HCT116 (cell line): ENCODE measurements at regions not wholly inside any gene's neighbourhood (a gene's known extent, or its start where the extent isn't known, plus 50 kb on each side); places are given as distances from the start of the nearest gene placed in this dataset.

Experiments used
- ATAC-seq: fragments of 200-7000 bp; cut with Tn5 transposase; 2 replicates; pipeline ENCODE4 v1.9.1; 2020; ENCODE audit warnings: mild to moderate bottlenecking, moderate library complexity
- BruUV-seq: library from RNA; stranded (reverse); fragments of 400-500 nt; replicated peaks from 2 replicates; lab custom pipeline; 2021; lab: Mats Ljungman, UMichigan
- CTCF ChIA-PET: fragments of 300-600 bp; sonication (Branson Sonifier 250); formaldehyde crosslinking; loops from one replicate; lab custom pipeline; 2021; ENCODE audit warnings: antibody characterized with exemption; lab: Charles Lee
- POLR2A ChIA-PET: fragments of 300-600, 350-600 bp; sonication (Branson Sonifier 250); formaldehyde crosslinking; loops from one replicate; lab custom pipeline; 2021; ENCODE audit warnings: antibody characterized with exemption; lab: Charles Lee
- RAD21 ChIA-PET, 2 experiments: fragments of 300-600 bp; sonication (Branson Sonifier 250); formaldehyde crosslinking; loops; one replicate each; lab custom pipeline; 2023; ENCODE audit warnings: low total read pairs in 2 of 2; ENCODE audit not compliant: uncharacterized antibody in 2 of 2, unreplicated experiment in 2 of 2, low non-redundant PET in 1 of 2; lab: Charles Lee
- DNase-seq: peaks from one replicate; pipeline ENCODE4 v3.0.0-alpha.2; 2010; ENCODE audit warnings: low read depth, low spot score
- H2AFZ ChIP-seq: fragments of 200-600 bp; shearing (Covaris generic), sonication (generic); 2 replicates; pipeline ENCODE4 v1.6.1; 2017; ENCODE audit warnings: low read depth, mixed run types, mixed read lengths, antibody characterized with exemption, low read length; ENCODE audit not compliant: poor library complexity, severe bottlenecking
- H3K27ac ChIP-seq: 2 replicates; pipeline ENCODE4 v1.5.1; 2012; ENCODE audit warnings: low read depth, low read length
- H3K27me3 ChIP-seq: fragments of 200-600 bp; sonication (generic); 2 replicates; pipeline ENCODE4 v1.6.1; 2016; ENCODE audit warnings: mixed run types, low read length, mixed read lengths; ENCODE audit not compliant: insufficient read depth
- H3K36me3 ChIP-seq, 2 experiments: fragments of 200-500 bp in 1 of 2; fragments of 200-600 bp in 1 of 2; sonication (Bioruptor generic) in 1 of 2; sonication (generic) in 1 of 2; 2 replicates each; pipeline versions ENCODE4 v1.5.1 to v1.6.1; 2014 to 2016; ENCODE audit warnings: low read length in 2 of 2, inconsistent platforms in 1 of 2, mixed read lengths in 1 of 2, mixed run types in 1 of 2; ENCODE audit not compliant: insufficient read depth in 2 of 2, control insufficient read depth in 1 of 2
- H3K4me1 ChIP-seq, 2 experiments: fragments of 200-600 bp in 1 of 2; sonication (generic) in 1 of 2; 2 replicates each; pipeline versions ENCODE4 v1.5.1 to v1.6.1; 2012 to 2017; ENCODE audit warnings: low read length in 2 of 2, inconsistent platforms in 1 of 2, mild to moderate bottlenecking in 1 of 2, mixed read lengths in 1 of 2, mixed run types in 1 of 2, moderate library complexity in 1 of 2; ENCODE audit not compliant: insufficient read depth in 2 of 2, control insufficient read depth in 1 of 2
- H3K4me2 ChIP-seq: fragments of 200-600 bp; sonication (generic); 2 replicates; pipeline ENCODE4 v1.6.1; 2017; ENCODE audit warnings: mixed run types, low read length, mixed read lengths
- H3K4me3 ChIP-seq, 2 experiments: fragments of 200-600 bp in 1 of 2; sonication (generic) in 1 of 2; replicated peaks in 1 of 2; 2 replicates each; pipeline ENCODE4 v1.5.1; 2011 to 2016; ENCODE audit warnings: low read length in 2 of 2, control low read depth in 1 of 2, low read depth in 1 of 2, mild to moderate bottlenecking in 1 of 2, mixed read lengths in 1 of 2, mixed run types in 1 of 2
- H3K79me2 ChIP-seq: fragments of 200-600 bp; sonication (generic); 2 replicates; pipeline ENCODE4 v1.6.1; 2017; ENCODE audit warnings: mild to moderate bottlenecking, mixed run types, low read length, moderate library complexity, mixed read lengths; ENCODE audit not compliant: insufficient read depth
- H3K9ac ChIP-seq: fragments of 200-600 bp; sonication (generic); 2 replicates; pipeline ENCODE4 v1.6.1; 2016; ENCODE audit warnings: low read length, mixed read lengths
- H3K9me2 ChIP-seq: fragments of 200-600 bp; sonication (generic), shearing (Covaris generic); 2 replicates; pipeline ENCODE4 v1.6.1; 2017; ENCODE audit warnings: mixed run types, mild to moderate bottlenecking, moderate library complexity; ENCODE audit not compliant: insufficient read depth
- H3K9me3 ChIP-seq, 2 experiments: fragments of 200-500 bp in 1 of 2; fragments of 200-600 bp in 1 of 2; sonication (Bioruptor generic) in 1 of 2; sonication (generic) in 1 of 2; 2 replicates each; pipeline ENCODE4 v1.6.1; 2014 to 2017; ENCODE audit warnings: low read length in 2 of 2, mixed read lengths in 2 of 2, inconsistent platforms in 1 of 2, low read depth in 1 of 2, mild to moderate bottlenecking in 1 of 2, mixed run types in 1 of 2, moderate library complexity in 1 of 2; ENCODE audit not compliant: control insufficient read depth in 1 of 2, insufficient read depth in 1 of 2
- H4K20me1 ChIP-seq: fragments of 200-600 bp; sonication (generic), shearing (Covaris generic); 2 replicates; pipeline ENCODE4 v1.6.1; 2017; ENCODE audit warnings: mixed run types, mild to moderate bottlenecking, moderate library complexity; ENCODE audit not compliant: insufficient read depth
- CEBPB ChIP-seq: IDR thresholded peaks from 2 replicates; pipeline ENCODE4 v1.6.1; 2012; ENCODE audit warnings: low read depth
- CTCF ChIP-seq, 3 experiments: fragments of 200-600 bp in 1 of 3; sonication (generic) in 1 of 3; IDR thresholded peaks in 2 of 3; conservative IDR thresholded peaks in 1 of 3; 2 replicates each; pipeline ENCODE4 v1.5.1; 2012 to 2017; ENCODE audit warnings: low read depth in 2 of 3, low read length in 2 of 3, antibody characterized with exemption in 1 of 3, borderline replicate concordance in 1 of 3, control low read depth in 1 of 3, mild to moderate bottlenecking in 1 of 3, mixed read lengths in 1 of 3, mixed run types in 1 of 3, moderate library complexity in 1 of 3; ENCODE audit not compliant: insufficient read depth in 1 of 3
- EGR1 ChIP-seq: IDR thresholded peaks from 2 replicates; pipeline ENCODE4 v1.6.1; 2012; ENCODE audit warnings: low read depth
- EZH2phosphoT487 ChIP-seq: fragments of 200-600 bp; IDR thresholded peaks from 2 replicates; pipeline ENCODE4 v1.6.1; 2018; ENCODE audit warnings: antibody characterized with exemption, borderline replicate concordance
- MAX ChIP-seq: IDR thresholded peaks from 2 replicates; pipeline ENCODE4 v1.6.1; 2012
- POLR2A ChIP-seq: IDR thresholded peaks from 2 replicates; pipeline ENCODE4 v1.7.0; 2011; ENCODE audit warnings: borderline replicate concordance; ENCODE audit not compliant: insufficient read depth, insufficient read length; ENCODE audit errors: extremely low read depth
- POLR2AphosphoS5 ChIP-seq: IDR thresholded peaks from 2 replicates; pipeline ENCODE4 v1.6.1; 2011; ENCODE audit warnings: mild to moderate bottlenecking, low read depth, low read length, moderate library complexity
- ZBTB33 ChIP-seq: IDR thresholded peaks from 2 replicates; pipeline ENCODE4 v1.6.1; 2011; ENCODE audit warnings: mild to moderate bottlenecking, low read length, moderate library complexity; ENCODE audit not compliant: insufficient replicate concordance; ENCODE audit errors: extremely low read depth
- ZNF274 ChIP-seq: fragments of 200-500 bp; sonication (Bioruptor generic); IDR thresholded peaks from 2 replicates; pipeline ENCODE4 v1.6.1; 2014; ENCODE audit warnings: mild to moderate bottlenecking, low read depth, low read length, inconsistent platforms
- intact Hi-C: fragments of 100-400 bp; cut with micrococcal nuclease; formaldehyde crosslinking; loops from 2 replicates; pipeline ENCODE4 v1.10.0; 2022

- no TSS peak for BruUV-seq
- no peaks in the 10 kb centered on the region for H3K27me3 ChIP-seq
- no peak overlapping the region for H3K27ac ChIP-seq
- no peak overlapping the region for H3K9ac ChIP-seq
- no peak for DNase-seq
- POLR2A ChIA-PET, result no interaction called here
- intact Hi-C loops, result no loop called here
- no peaks in the 10 kb centered on the region for H3K9me3 ChIP-seq
- H3K4me1 ChIP-seq, result no peaks in the 10 kb centered on the region
- no peak overlapping the region for H3K4me3 ChIP-seq
- no peak overlapping the region for H3K4me2 ChIP-seq
- H2AFZ ChIP-seq, result no peak overlapping the region
- no peaks in the 10 kb centered on the region for H3K9me2 ChIP-seq
- CTCF ChIA-PET, result no interaction called here
- H3K36me3 ChIP-seq, result no peaks in the 10 kb centered on the region
- TF ChIP-seq EGR1 (no peak), ZBTB33 (no peak)
- no peak for ATAC-seq
- H3K79me2 ChIP-seq, result no peaks in the 10 kb centered on the region
- RAD21 ChIA-PET, result no interaction called here
- H4K20me1 ChIP-seq, result no peaks in the 10 kb centered on the region
These were observed 216.9 kb upstream of the THBS1 start for GRCh38 chr15:39363761-39364586.

GRCh38 chr15:39364721-39365120 is 216.2 kb upstream of the THBS1 start:
- no peak overlapping the region for H3K9ac ChIP-seq
- H3K27me3 ChIP-seq, result no peaks in the 10 kb centered on the region
- H3K36me3 ChIP-seq, result no peaks in the 10 kb centered on the region
- H3K9me3 ChIP-seq, result no peaks in the 10 kb centered on the region
- ATAC-seq (no peak), DNase-seq (no peak)
- BruUV-seq, result no TSS peak
- H3K27ac ChIP-seq, result no peak overlapping the region
- no peaks in the 10 kb centered on the region for H4K20me1 ChIP-seq
- TF ChIP-seq CTCF (IDR thresholded peaks at IDR 0.05 in 2 of 3, conservative IDR thresholded peaks at IDR 0.05 in 1 of 3; ENCODE audit: borderline replicate concordance in 1 of 3, insufficient read depth in 1 of 3, low read depth in 2 of 3, low read length in 2 of 3), result no peak
- no peak for TF ChIP-seq POLR2A
- TF ChIP-seq MAX, result no peak
- TF ChIP-seq POLR2AphosphoS5, result no peak
- TF ChIP-seq ZNF274, result no peak
- TF ChIP-seq EZH2phosphoT487, result no peak
- no peak for TF ChIP-seq CEBPB
- H3K4me2 ChIP-seq, result no peak overlapping the region
- RAD21 ChIA-PET, result no interaction called here
- no peak overlapping the region for H3K4me3 ChIP-seq
- H3K4me1 ChIP-seq, result no peaks in the 10 kb centered on the region
- H3K79me2 ChIP-seq, result no peaks in the 10 kb centered on the region
- no peak overlapping the region for H2AFZ ChIP-seq
- intact Hi-C loops, result no loop called here
- POLR2A ChIA-PET, result no interaction called here
- CTCF ChIA-PET, result no interaction called here
- no peaks in the 10 kb centered on the region for H3K9me2 ChIP-seq
